ENCODE measurements at regions not wholly inside any gene's neighbourhood (a gene's known extent, or its start where the extent isn't known, plus 50 kb on each side); places are given as distances from the start of the nearest gene placed in this dataset.
"Not testable (repeated sequence)": the region's sequence is repeated elsewhere in the genome, so short reads cannot be mapped to it uniquely, and the experiment has no call there.

- Histone ChIP-seq H3K27ac (no peak overlapping the region), H3K27me3 (replicated peaks) (no peaks in the 10 kb centered on the region), H3K36me3 (replicated peaks) (no peaks in the 10 kb centered on the region), H3K4me3 (ENCODE audit: low read depth, low read length) (no peak overlapping the region)
- DNase-seq: no peak
- TF ChIP-seq CTCF (IDR thresholded peaks at IDR 0.05; ENCODE audit: low read depth, low read length, missing control alignments): no peak
- in situ Hi-C loops (cut with HindIII; ENCODE audit: low pct_ligation_motif_present, low sequenced_read_pairs): no loop called here
Observed at GRCh38 chr13:54433493-54434206, 1405.0 kb downstream of the OLFM4 start.

DNA sequence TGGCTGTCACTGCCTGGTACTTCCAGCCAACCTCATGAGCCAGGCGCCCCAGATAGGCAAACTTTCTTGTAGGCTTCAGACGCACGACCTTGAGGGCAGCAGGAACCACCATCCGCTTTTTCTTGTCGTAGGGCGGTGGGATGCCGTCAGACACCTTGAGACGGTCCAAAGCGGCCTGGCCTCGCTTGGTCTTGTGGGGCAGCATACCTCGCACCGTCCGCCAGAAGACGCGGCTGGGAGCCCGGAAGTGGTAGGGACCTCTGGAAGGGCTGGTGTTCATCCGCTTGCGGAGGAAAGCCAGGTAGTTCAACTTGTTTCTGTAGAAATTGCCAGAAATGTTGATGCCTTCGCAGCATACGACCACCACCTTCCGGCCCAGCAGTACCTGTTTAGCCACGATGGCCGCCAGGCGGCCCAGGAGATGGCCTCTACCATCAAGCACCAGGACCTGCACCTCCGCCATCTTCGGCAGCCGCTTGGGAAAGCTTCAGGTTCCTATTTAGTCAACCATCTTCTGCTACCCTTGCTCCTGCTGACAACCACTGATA, 1412.3 kb downstream of the OLFM4 start:
- H3K36me3 ChIP-seq (replicated peaks); H3K4me3 ChIP-seq (ENCODE audit: low read depth, low read length); H3K27me3 ChIP-seq (replicated peaks); DNase-seq; H3K27ac ChIP-seq; in situ Hi-C loops (cut with HindIII; ENCODE audit: low pct_ligation_motif_present, low sequenced_read_pairs): not testable (repeated sequence)

GRCh38 chr13:54445453-54445852, 1416.8 kb downstream of the OLFM4 start:
- no peaks in the 10 kb centered on the region for H3K36me3 ChIP-seq (replicated peaks)
- DNase-seq: no peak
- TF ChIP-seq CTCF (IDR thresholded peaks at IDR 0.05; ENCODE audit: low read depth, low read length, missing control alignments): no peak
- H3K4me3 ChIP-seq (ENCODE audit: low read depth, low read length): no peak overlapping the region
- in situ Hi-C loops (cut with HindIII; ENCODE audit: low pct_ligation_motif_present, low sequenced_read_pairs): no loop called here
- no peak overlapping the region for H3K27ac ChIP-seq
- H3K27me3 ChIP-seq (replicated peaks): no peaks in the 10 kb centered on the region

DNA sequence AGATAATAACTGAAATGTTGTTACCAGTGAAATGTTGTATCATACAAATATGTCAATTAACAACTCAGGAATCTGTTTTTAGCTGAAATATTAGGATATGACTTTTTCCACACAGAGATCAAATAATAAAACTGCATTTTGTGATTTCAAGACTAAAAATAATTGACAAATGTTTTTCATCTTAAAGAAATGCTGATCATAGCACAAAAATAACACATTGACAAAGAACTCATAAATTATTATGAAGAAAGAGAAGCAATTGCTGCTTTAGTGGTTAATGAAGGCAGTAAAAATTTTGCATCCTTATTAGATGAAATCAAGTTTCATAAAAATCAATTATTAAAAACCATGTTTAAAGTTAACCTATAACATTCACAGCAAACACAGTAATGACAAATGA, 1417.3 kb downstream of the OLFM4 start:
- no peak for DNase-seq
- TF ChIP-seq CTCF (IDR thresholded peaks at IDR 0.05; ENCODE audit: low read depth, low read length, missing control alignments): no peak
- Histone ChIP-seq H3K27me3 (replicated peaks) (no peaks in the 10 kb centered on the region), H3K27ac (no peak overlapping the region), H3K4me3 (ENCODE audit: low read depth, low read length) (no peak overlapping the region), H3K36me3 (replicated peaks) (no peaks in the 10 kb centered on the region)
- in situ Hi-C loops (cut with HindIII; ENCODE audit: low pct_ligation_motif_present, low sequenced_read_pairs): no loop called here

DNA sequence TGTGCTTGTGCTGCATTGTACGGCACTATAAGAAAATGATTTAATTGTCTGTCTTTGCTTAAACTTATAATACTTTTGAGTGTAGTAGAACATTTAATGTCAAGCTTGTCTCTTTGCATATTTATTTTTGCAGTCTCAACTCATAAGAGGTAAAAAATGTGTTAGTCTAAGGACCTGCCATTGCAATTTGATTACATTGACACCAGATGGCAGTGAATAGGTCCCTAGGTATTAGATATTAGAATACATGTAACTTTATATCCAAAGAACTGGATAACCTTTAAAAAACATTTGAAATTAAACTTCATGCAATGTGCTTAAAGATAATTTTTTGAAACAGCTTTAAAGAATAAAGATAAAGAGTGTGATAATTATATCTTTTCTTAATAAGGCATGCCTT, 1421.3 kb downstream of the OLFM4 start:
- no peak overlapping the region for H3K4me3 ChIP-seq (ENCODE audit: low read depth, low read length)
- in situ Hi-C loops (cut with HindIII; ENCODE audit: low pct_ligation_motif_present, low sequenced_read_pairs): no loop called here
- no peak for DNase-seq
- TF ChIP-seq CTCF (IDR thresholded peaks at IDR 0.05; ENCODE audit: low read depth, low read length, missing control alignments): no peak
- no peaks in the 10 kb centered on the region for H3K27me3 ChIP-seq (replicated peaks)
- no peaks in the 10 kb centered on the region for H3K36me3 ChIP-seq (replicated peaks)
- no peak overlapping the region for H3K27ac ChIP-seq

GRCh38 chr13:54484166-54484565, 1455.6 kb downstream of the OLFM4 start:
- H3K4me3 ChIP-seq (ENCODE audit: low read depth, low read length): no peak overlapping the region
- H3K36me3 ChIP-seq (replicated peaks): no peaks in the 10 kb centered on the region
- no peaks in the 10 kb centered on the region for H3K27me3 ChIP-seq (replicated peaks)
- in situ Hi-C loops (cut with HindIII; ENCODE audit: low pct_ligation_motif_present, low sequenced_read_pairs): no loop called here
- no peak for DNase-seq
- no peak for TF ChIP-seq CTCF (IDR thresholded peaks at IDR 0.05; ENCODE audit: low read depth, low read length, missing control alignments)
- H3K27ac ChIP-seq: no peak overlapping the region
